Prostate gland (tissue), 2 donors: ENCODE measurements at regions not wholly inside any gene's neighbourhood (a gene's known extent, or its start where the extent isn't known, plus 50 kb on each side); places are given as distances from the start of the nearest gene placed in this dataset.

Source experiments
- DNase-seq: peaks from one replicate; pipeline ENCODE4 v3.0.0-alpha.2; 2019; ENCODE audit warnings: low spot score
- H3K27ac ChIP-seq, 2 donors: fragments of 200-600 bp; sonication (generic); 2 replicates each; pipeline ENCODE4 v1.5.1; 2017 to 2019
- H3K27me3 ChIP-seq: fragments of 200-600 bp; sonication (generic); replicated peaks from 2 replicates; pipeline ENCODE4 v1.5.1; 2019; ENCODE audit not compliant: insufficient read depth
- H3K36me3 ChIP-seq, 2 donors: fragments of 200-600 bp; sonication (generic); 1 replicate in 1 of 2; 2 replicates in 1 of 2; pipeline versions ENCODE4 v1.5.1 to v1.8.1; 2017 to 2019
- H3K4me1 ChIP-seq: fragments of 200-600 bp; sonication (generic); replicated peaks from 2 replicates; pipeline ENCODE4 v1.5.1; 2019
- H3K4me3 ChIP-seq, 2 donors: fragments of 200-600 bp; sonication (generic); 2 replicates each; pipeline ENCODE4 v1.5.1; 2017 to 2019
- H3K9me3 ChIP-seq: fragments of 200-600 bp; sonication (generic); 2 replicates; pipeline ENCODE4 v1.5.1; 2017
- CTCF ChIP-seq, 4 experiments: fragments of 200-600 bp in 2 of 4; fragments of 450-650 bp in 2 of 4; sonication (generic) in 2 of 4; IDR thresholded peaks; 1 replicate in 3 of 4; 2 replicates in 1 of 4; pipeline ENCODE4 v1.5.1; 2016 to 2019; ENCODE audit warnings: antibody characterized with exemption in 4 of 4, mild to moderate bottlenecking in 2 of 4, moderate library complexity in 2 of 4
- POLR2A ChIP-seq: fragments of 450-650 bp; IDR thresholded peaks from one replicate; pipeline ENCODE4 v1.6.1; 2016; ENCODE audit warnings: antibody characterized with exemption, mild to moderate bottlenecking
- POLR2AphosphoS5 ChIP-seq: sonication (generic); formaldehyde crosslinking; IDR thresholded peaks from one replicate; pipeline ENCODE4 v1.6.1; 2017; ENCODE audit warnings: antibody characterized with exemption
- WGBS: methylation state at CpG from one replicate; pipeline ENCODE4 v1.1.5; 2018; 5-methylcytosine and 5-hydroxymethylcytosine counted together
- intact Hi-C: fragments of 100-400 bp; cut with DNase I; formaldehyde crosslinking; loops from one replicate; pipeline ENCODE4 v1.14.2; 2022

- H3K27ac ChIP-seq: no peak overlapping the region
- 56% methylated on average over 1 of the region's 1 CpG for WGBS
- H3K36me3 ChIP-seq: no peaks in the 10 kb centered on the region
- TF ChIP-seq POLR2A (no peak), CTCF (IDR thresholded peaks at IDR 0.05) (no peak), POLR2AphosphoS5 (no peak)
- no peaks in the 10 kb centered on the region for H3K4me1 ChIP-seq
- intact Hi-C loops: no loop called here
- no peaks in the 10 kb centered on the region for H3K9me3 ChIP-seq
- DNase-seq: no peak
- H3K27me3 ChIP-seq: no peaks in the 10 kb centered on the region
- no peak overlapping the region for H3K4me3 ChIP-seq
Measured at GRCh38 chr4:45946699-45947098, 177.2 kb downstream of the GABRG1 start.

- Histone ChIP-seq H3K9me3 (no peaks in the 10 kb centered on the region), H3K27ac (no peak overlapping the region), H3K27me3 (no peaks in the 10 kb centered on the region), H3K4me3 (no peak overlapping the region), H3K36me3 (no peaks in the 10 kb centered on the region), H3K4me1 (no peaks in the 10 kb centered on the region)
- no peak for DNase-seq
- 90% methylated on average over 1 of the region's 1 CpG for WGBS
- TF ChIP-seq POLR2AphosphoS5 (no peak), POLR2A (no peak)
- intact Hi-C loops: no loop called here
Measured at GRCh38 chr4:45944000-45944399, 179.9 kb downstream of the GABRG1 start.

- no peak for DNase-seq
- intact Hi-C loops: no loop called here
- Histone ChIP-seq H3K36me3 (no peaks in the 10 kb centered on the region), H3K4me1 (no peaks in the 10 kb centered on the region), H3K27ac (no peak overlapping the region), H3K9me3 (no peaks in the 10 kb centered on the region), H3K27me3 (no peaks in the 10 kb centered on the region), H3K4me3 (no peak overlapping the region)
- TF ChIP-seq CTCF (IDR thresholded peaks at IDR 0.05) (no peak), POLR2A (no peak), POLR2AphosphoS5 (no peak)
Measured at GRCh38 chr4:45939056-45939455, 184.8 kb downstream of the GABRG1 start.

GRCh38 chr4:45931154-45931553, 192.7 kb downstream of the GABRG1 start:
- no peak for TF ChIP-seq POLR2AphosphoS5
- TF ChIP-seq POLR2A: no peak
- no peak for TF ChIP-seq CTCF (IDR thresholded peaks at IDR 0.05)
- 38% methylated on average over 1 of the region's 1 CpG for WGBS
- Histone ChIP-seq H3K9me3 (no peaks in the 10 kb centered on the region), H3K36me3 (no peaks in the 10 kb centered on the region), H3K4me3 (no peak overlapping the region), H3K27ac (no peak overlapping the region), H3K27me3 (no peaks in the 10 kb centered on the region), H3K4me1 (no peaks in the 10 kb centered on the region)
- intact Hi-C loops: no loop called here
- no peak for DNase-seq

- 48% methylated on average over 1 of the region's 1 CpG for WGBS
- no peaks in the 10 kb centered on the region for H3K9me3 ChIP-seq
- no peaks in the 10 kb centered on the region for H3K36me3 ChIP-seq
- TF ChIP-seq POLR2AphosphoS5 (no peak), POLR2A (no peak), CTCF (IDR thresholded peaks at IDR 0.05) (no peak)
- no peaks in the 10 kb centered on the region for H3K27me3 ChIP-seq
- DNase-seq: no peak
- H3K4me1 ChIP-seq: no peaks in the 10 kb centered on the region
- no peak overlapping the region for H3K4me3 ChIP-seq
- H3K27ac ChIP-seq: no peak overlapping the region
- intact Hi-C loops: no loop called here
Measured at GRCh38 chr4:45927641-45928040, 196.2 kb downstream of the GABRG1 start.
